WI38 (cell line): ENCODE measurements at regions not wholly inside any gene's neighbourhood (a gene's known extent, or its start where the extent isn't known, plus 50 kb on each side); places are given as distances from the start of the nearest gene placed in this dataset.
"Not testable (repeated sequence)": the region's sequence is repeated elsewhere in the genome, so short reads cannot be mapped to it uniquely, and the experiment has no call there.

Source experiments
- H3K4me3 ChIP-seq: 2 replicates; pipeline ENCODE4 v1.5.1; 2011; ENCODE audit warnings: low read depth, mild to moderate bottlenecking, control low read depth, low read length
- TF ChIP-seq, protein P1 (sequence below): IDR thresholded peaks from 2 replicates; pipeline ENCODE4 v1.5.1; 2012; ENCODE audit warnings: low read depth, mild to moderate bottlenecking, control low read depth, low read length

GRCh38 chr1:79150576-79150975, 144.0 kb upstream of the ADGRL4 start:
- TF ChIP-seq, protein P1, sequence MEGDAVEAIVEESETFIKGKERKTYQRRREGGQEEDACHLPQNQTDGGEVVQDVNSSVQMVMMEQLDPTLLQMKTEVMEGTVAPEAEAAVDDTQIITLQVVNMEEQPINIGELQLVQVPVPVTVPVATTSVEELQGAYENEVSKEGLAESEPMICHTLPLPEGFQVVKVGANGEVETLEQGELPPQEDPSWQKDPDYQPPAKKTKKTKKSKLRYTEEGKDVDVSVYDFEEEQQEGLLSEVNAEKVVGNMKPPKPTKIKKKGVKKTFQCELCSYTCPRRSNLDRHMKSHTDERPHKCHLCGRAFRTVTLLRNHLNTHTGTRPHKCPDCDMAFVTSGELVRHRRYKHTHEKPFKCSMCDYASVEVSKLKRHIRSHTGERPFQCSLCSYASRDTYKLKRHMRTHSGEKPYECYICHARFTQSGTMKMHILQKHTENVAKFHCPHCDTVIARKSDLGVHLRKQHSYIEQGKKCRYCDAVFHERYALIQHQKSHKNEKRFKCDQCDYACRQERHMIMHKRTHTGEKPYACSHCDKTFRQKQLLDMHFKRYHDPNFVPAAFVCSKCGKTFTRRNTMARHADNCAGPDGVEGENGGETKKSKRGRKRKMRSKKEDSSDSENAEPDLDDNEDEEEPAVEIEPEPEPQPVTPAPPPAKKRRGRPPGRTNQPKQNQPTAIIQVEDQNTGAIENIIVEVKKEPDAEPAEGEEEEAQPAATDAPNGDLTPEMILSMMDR = no peak

GRCh38 chr1:79138227-79138626, 131.7 kb upstream of the ADGRL4 start:
- H3K4me3 ChIP-seq = not testable (repeated sequence)

More at GRCh38 chr1:79150576-79150975, 144.0 kb upstream of the ADGRL4 start:
- H3K4me3 ChIP-seq = no peak overlapping the region

DNA sequence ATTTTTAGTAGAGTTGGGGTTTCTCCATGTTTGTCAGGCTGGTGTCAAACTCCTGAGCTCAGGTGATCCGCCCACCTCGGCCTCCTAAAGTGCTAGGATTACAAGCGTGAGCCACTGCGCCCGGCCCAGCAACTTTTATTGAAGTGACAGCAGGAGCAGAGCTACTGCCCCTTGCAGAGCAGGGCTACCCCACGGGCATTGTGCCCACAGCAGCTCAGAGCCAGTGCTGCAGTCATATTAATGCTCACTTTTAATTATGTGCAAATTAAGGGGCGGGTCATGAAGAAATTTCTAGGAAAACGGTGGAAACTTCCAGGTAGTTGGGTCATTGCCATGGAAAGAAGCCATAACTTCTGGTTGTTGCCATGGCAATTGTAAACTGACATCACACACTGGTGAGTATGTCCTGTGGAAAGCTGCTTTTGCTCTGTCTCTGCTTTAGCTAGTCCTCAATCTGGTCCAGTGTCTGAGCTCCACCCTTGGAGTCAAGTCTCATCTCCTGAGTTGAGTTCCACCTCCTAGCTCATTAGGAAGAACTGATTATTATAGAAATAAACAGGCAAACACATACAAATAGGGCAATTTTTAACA, 127.3 kb upstream of the ADGRL4 start:
- TF ChIP-seq, protein P1 = no peak
- H3K4me3 ChIP-seq = no peak overlapping the region

DNA sequence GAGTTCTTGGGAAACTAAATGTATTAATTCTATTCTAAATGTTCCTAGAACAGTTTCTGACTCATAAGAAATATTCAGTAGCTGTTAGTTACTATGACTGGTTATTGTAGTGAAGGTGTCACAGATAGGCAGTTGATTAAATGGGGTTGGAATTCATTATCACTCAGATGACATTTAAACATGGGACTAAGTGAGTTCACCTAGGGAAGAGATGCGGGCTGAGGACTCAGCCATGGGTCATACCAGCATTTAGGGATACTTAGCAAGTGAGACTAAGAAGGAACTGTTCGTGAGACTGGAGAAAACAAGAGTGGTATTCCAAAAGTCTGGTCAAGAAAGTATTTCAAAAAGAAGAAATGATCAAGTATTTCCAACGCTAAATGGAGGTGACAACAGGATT, 125.1 kb upstream of the ADGRL4 start:
- no peak overlapping the region for H3K4me3 ChIP-seq
- TF ChIP-seq, protein P1 = no peak

- TF ChIP-seq, protein P1 = no peak
- H3K4me3 ChIP-seq = no peak overlapping the region
These were observed 123.4 kb upstream of the ADGRL4 start for GRCh38 chr1:79129914-79130313.

DNA sequence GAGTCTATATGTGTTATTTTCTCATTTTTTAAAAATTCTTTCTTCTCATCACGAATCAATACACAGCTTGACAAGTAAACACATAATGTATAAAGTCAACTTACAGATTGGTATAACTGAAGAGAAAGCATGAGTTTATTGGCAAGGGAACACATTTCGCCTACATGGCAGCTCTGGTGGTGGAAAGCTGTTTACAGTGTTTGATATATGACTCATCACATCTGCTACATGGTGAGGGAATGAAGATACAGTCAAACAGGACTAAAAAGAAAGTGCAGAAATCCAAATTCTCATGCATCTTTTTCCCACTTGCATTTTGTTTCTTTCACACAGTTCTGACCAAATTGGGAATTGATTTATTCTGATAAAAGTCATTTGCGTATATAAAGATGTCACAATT, 122.2 kb upstream of the ADGRL4 start:
- H3K4me3 ChIP-seq = no peak overlapping the region
- TF ChIP-seq, protein P1 = no peak

DNA sequence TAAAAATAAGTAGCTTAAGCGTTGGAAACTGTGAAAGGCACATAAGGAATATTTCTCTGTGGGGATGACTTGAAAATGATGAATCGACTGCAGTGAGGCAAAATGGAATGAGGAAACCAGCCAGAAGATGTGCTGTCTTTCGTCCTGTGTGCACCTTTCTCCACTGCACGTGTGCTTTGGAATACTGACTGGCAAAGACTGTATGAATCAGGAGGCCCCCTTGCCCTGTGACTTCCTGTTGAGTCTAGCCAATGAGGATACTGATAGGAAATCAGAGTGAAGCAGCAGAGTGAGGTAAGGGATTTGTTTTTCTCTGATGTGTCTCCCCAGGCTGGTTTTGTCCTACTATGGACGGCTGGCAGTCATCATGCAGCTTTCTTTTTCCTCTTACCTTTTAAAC, 118.2 kb upstream of the ADGRL4 start:
- TF ChIP-seq, protein P1 = no peak
- no peak overlapping the region for H3K4me3 ChIP-seq

DNA sequence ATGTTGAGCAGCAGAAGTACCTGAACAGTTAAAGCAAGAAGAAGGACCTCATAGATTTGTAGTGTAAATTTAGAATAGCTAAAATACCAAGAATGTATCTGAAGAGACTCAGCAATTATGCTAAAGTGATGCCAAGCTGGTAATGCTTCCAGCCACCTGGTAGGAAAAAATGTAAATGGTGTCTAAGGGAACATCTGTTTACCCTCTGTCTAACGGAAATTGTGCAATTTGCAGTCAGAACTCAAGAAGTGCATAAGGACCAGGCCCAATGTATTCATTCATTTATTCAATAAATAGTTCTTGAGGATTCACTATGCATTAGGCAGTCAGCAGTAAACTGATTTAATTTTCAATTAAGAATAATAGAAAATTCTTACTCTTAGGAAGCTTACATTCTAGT, 116.0 kb upstream of the ADGRL4 start:
- no peak overlapping the region for H3K4me3 ChIP-seq
- TF ChIP-seq, protein P1 = no peak
